ENCODE measurements at regions not wholly inside any gene's neighbourhood (a gene's known extent, or its start where the extent isn't known, plus 50 kb on each side); places are given as distances from the start of the nearest gene placed in this dataset.

GRCh38 chr11:23143022-23143421, 282.7 kb upstream of the CCDC179 start:
- H4K20me1 ChIP-seq (ENCODE audit: control insufficient read depth, extremely low read depth, insufficient read depth, low read length), result no peaks in the 10 kb centered on the region
- H3K27me3 ChIP-seq (ENCODE audit: control insufficient read depth, insufficient read depth, low read length), result no peaks in the 10 kb centered on the region
- no peaks in the 10 kb centered on the region for H3K9me3 ChIP-seq (ENCODE audit: control insufficient read depth, insufficient read depth, low read depth, low read length)
- no peak overlapping the region for H3K27ac ChIP-seq (ENCODE audit: insufficient read depth, low read length)
- no peaks in the 10 kb centered on the region for H3K79me2 ChIP-seq (ENCODE audit: control insufficient read depth, insufficient read depth, low read length)
- no peaks in the 10 kb centered on the region for H3K4me1 ChIP-seq (ENCODE audit: control insufficient read depth, extremely low read depth, insufficient read depth, low read length)
- no peak overlapping the region for H3K4me2 ChIP-seq (ENCODE audit: extremely low read depth, insufficient read depth, low read length)
- peak in 1 of 2 donors; percentile 35 for DNase-seq (ENCODE audit: low read depth in 2 of 2)
- H3K36me3 ChIP-seq (ENCODE audit: control insufficient read depth, insufficient read depth, low read length), result no peaks in the 10 kb centered on the region
- TF ChIP-seq EZH2 (IDR thresholded peaks at IDR 0.05; ENCODE audit: low read length, missing control alignments), result no peak
- no peak for TF ChIP-seq CTCF (conservative IDR thresholded peaks at IDR 0.05 in 1 of 2, IDR thresholded peaks at IDR 0.05 in 1 of 2; ENCODE audit: low read depth in 1 of 2, low read length in 2 of 2)
- H2AFZ ChIP-seq (ENCODE audit: low read length), result no peak overlapping the region
- no peak overlapping the region for H3K9ac ChIP-seq (ENCODE audit: insufficient read depth, low read length)
- H3K4me3 ChIP-seq (replicated peaks in 1 of 4; ENCODE audit: control extremely low read depth in 1 of 4, insufficient read depth in 1 of 4, low read depth in 3 of 4, low read length in 4 of 4), result no peak overlapping the region

GRCh38 chr11:23151819-23152218, 291.5 kb upstream of the CCDC179 start:
- TF ChIP-seq EZH2 (IDR thresholded peaks at IDR 0.05; ENCODE audit: low read length, missing control alignments) (no peak), CTCF (conservative IDR thresholded peaks at IDR 0.05 in 1 of 2, IDR thresholded peaks at IDR 0.05 in 1 of 2; ENCODE audit: low read depth in 1 of 2, low read length in 2 of 2) (no peak)
- no peak for DNase-seq (ENCODE audit: low read depth in 2 of 2)
- H2AFZ ChIP-seq (ENCODE audit: low read length), result no peak overlapping the region

GRCh38 chr11:23155503-23155902, 295.2 kb upstream of the CCDC179 start:
- Histone ChIP-seq H2AFZ (ENCODE audit: low read length) (no peak overlapping the region), H3K79me2 (ENCODE audit: control insufficient read depth, insufficient read depth, low read length) (no peaks in the 10 kb centered on the region), H3K9ac (ENCODE audit: insufficient read depth, low read length) (no peak overlapping the region), H3K4me1 (ENCODE audit: control insufficient read depth, extremely low read depth, insufficient read depth, low read length) (no peaks in the 10 kb centered on the region), H3K36me3 (ENCODE audit: control insufficient read depth, insufficient read depth, low read length) (no peaks in the 10 kb centered on the region), H3K27ac (ENCODE audit: insufficient read depth, low read length) (no peak overlapping the region), H4K20me1 (ENCODE audit: control insufficient read depth, extremely low read depth, insufficient read depth, low read length) (no peaks in the 10 kb centered on the region), H3K4me3 (replicated peaks in 1 of 4; ENCODE audit: control extremely low read depth in 1 of 4, insufficient read depth in 1 of 4, low read depth in 3 of 4, low read length in 4 of 4) (no peak overlapping the region), H3K9me3 (ENCODE audit: control insufficient read depth, insufficient read depth, low read depth, low read length) (no peaks in the 10 kb centered on the region), H3K4me2 (ENCODE audit: extremely low read depth, insufficient read depth, low read length) (no peak overlapping the region), H3K27me3 (ENCODE audit: control insufficient read depth, insufficient read depth, low read length) (no peaks in the 10 kb centered on the region)
- TF ChIP-seq EZH2 (IDR thresholded peaks at IDR 0.05; ENCODE audit: low read length, missing control alignments), result no peak
- no peak for TF ChIP-seq CTCF (conservative IDR thresholded peaks at IDR 0.05 in 1 of 2, IDR thresholded peaks at IDR 0.05 in 1 of 2; ENCODE audit: low read depth in 1 of 2, low read length in 2 of 2)
- no peak for DNase-seq (ENCODE audit: low read depth in 2 of 2)

More at GRCh38 chr11:23151819-23152218, 291.5 kb upstream of the CCDC179 start:
- Histone ChIP-seq H3K4me2 (ENCODE audit: extremely low read depth, insufficient read depth, low read length) (no peak overlapping the region), H3K4me3 (replicated peaks in 1 of 4; ENCODE audit: control extremely low read depth in 1 of 4, insufficient read depth in 1 of 4, low read depth in 3 of 4, low read length in 4 of 4) (no peak overlapping the region), H3K36me3 (ENCODE audit: control insufficient read depth, insufficient read depth, low read length) (no peaks in the 10 kb centered on the region), H3K9ac (ENCODE audit: insufficient read depth, low read length) (no peak overlapping the region), H4K20me1 (ENCODE audit: control insufficient read depth, extremely low read depth, insufficient read depth, low read length) (no peaks in the 10 kb centered on the region), H3K79me2 (ENCODE audit: control insufficient read depth, insufficient read depth, low read length) (no peaks in the 10 kb centered on the region), H3K9me3 (ENCODE audit: control insufficient read depth, insufficient read depth, low read depth, low read length) (no peaks in the 10 kb centered on the region), H3K27ac (ENCODE audit: insufficient read depth, low read length) (no peak overlapping the region), H3K4me1 (ENCODE audit: control insufficient read depth, extremely low read depth, insufficient read depth, low read length) (no peaks in the 10 kb centered on the region), H3K27me3 (ENCODE audit: control insufficient read depth, insufficient read depth, low read length) (no peaks in the 10 kb centered on the region)
